ENCODE measurements at regions not wholly inside any gene's neighbourhood (a gene's known extent, or its start where the extent isn't known, plus 50 kb on each side); places are given as distances from the start of the nearest gene placed in this dataset.

DNA sequence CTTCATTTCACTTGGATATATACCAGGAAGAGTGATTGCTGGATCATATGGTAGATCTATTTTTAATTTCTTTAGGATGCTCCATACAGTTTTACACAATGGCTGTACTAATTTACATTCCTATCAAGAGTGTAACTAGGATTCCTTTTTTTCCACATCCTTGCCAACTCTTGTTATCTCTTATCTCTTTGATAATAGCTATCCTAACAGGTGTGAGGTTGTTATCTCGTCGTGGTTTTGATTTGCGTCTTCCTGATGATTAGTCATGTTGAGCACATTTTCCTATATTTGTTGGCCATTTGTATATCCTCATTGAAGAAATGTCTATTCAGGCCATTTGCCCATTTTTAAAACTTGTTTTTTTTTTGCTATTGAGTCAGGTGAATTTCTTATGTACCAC, 552.4 kb downstream of the RFPL4B start:
- Histone ChIP-seq H4K91ac (ENCODE audit: low read length) (no peak overlapping the region), H3K23ac (ENCODE audit: low read length in 2 of 2) (no peak overlapping the region), H4K8ac (ENCODE audit: low read length) (no peak overlapping the region), H3K4me1 (ENCODE audit: control insufficient read depth, insufficient read depth, low read depth, low read length) (no peaks in the 10 kb centered on the region), H3K27me3 (ENCODE audit: control insufficient read depth in 1 of 2, insufficient read depth in 1 of 2, low read length in 2 of 2) (no peaks in the 10 kb centered on the region), H2BK15ac (ENCODE audit: low read depth, poor library complexity, severe bottlenecking) (no peak overlapping the region), H3K4me2 (ENCODE audit: low read length, poor library complexity, severe bottlenecking) (no peak overlapping the region), H2BK120ac (ENCODE audit: low read depth, low read length) (no peak overlapping the region), H3K79me1 (replicated peaks; ENCODE audit: low read length, poor library complexity, severe bottlenecking) (no peaks in the 10 kb centered on the region), H3K4ac (ENCODE audit: low read depth in 1 of 2, low read length in 2 of 2) (no peak overlapping the region), H3K9ac (ENCODE audit: low read length) (no peak overlapping the region), H2BK12ac (ENCODE audit: low read length in 2 of 2) (no peak overlapping the region), H3K14ac (ENCODE audit: low read length in 2 of 2) (no peak overlapping the region), H3K36me3 (ENCODE audit: control insufficient read depth in 1 of 2, insufficient read depth in 2 of 2, low read depth in 1 of 2, low read length in 2 of 2) (no peaks in the 10 kb centered on the region), H2BK5ac (ENCODE audit: low read depth, low read length, poor library complexity, severe bottlenecking) (no peak overlapping the region), H3K9me3 (ENCODE audit: control insufficient read depth, low read length) (peaks cover 21% of the 10 kb centered on the region), H3K18ac (ENCODE audit: low read depth in 1 of 2, low read length in 2 of 2) (no peak overlapping the region), H3K27ac (ENCODE audit: low read length, poor library complexity, severe bottlenecking) (no peak overlapping the region), H2AFZ (ENCODE audit: low read depth, low read length) (no peak overlapping the region), H3K4me3 (ENCODE audit: insufficient read depth in 1 of 2, low read depth in 1 of 2, low read length in 2 of 2) (no peak overlapping the region), H2AK5ac (ENCODE audit: low read length, severe bottlenecking) (no peak overlapping the region)
- WGBS, result 67% methylated on average over 3 of the region's 3 CpGs
- DNase-seq, result no peak

GRCh38 chr6:112903361-112903760, 556.2 kb downstream of the RFPL4B start:
- Histone ChIP-seq H3K14ac (ENCODE audit: low read length in 2 of 2) (no peak overlapping the region), H3K4me2 (ENCODE audit: low read length, poor library complexity, severe bottlenecking) (no peak overlapping the region), H3K4ac (ENCODE audit: low read depth in 1 of 2, low read length in 2 of 2) (no peak overlapping the region), H3K23ac (ENCODE audit: low read length in 2 of 2) (no peak overlapping the region), H2BK15ac (ENCODE audit: low read depth, poor library complexity, severe bottlenecking) (no peak overlapping the region), H3K36me3 (ENCODE audit: control insufficient read depth in 1 of 2, insufficient read depth in 2 of 2, low read depth in 1 of 2, low read length in 2 of 2) (no peaks in the 10 kb centered on the region), H3K27me3 (ENCODE audit: control insufficient read depth in 1 of 2, insufficient read depth in 1 of 2, low read length in 2 of 2) (no peaks in the 10 kb centered on the region), H2AFZ (ENCODE audit: low read depth, low read length) (no peak overlapping the region), H2BK120ac (ENCODE audit: low read depth, low read length) (no peak overlapping the region), H2BK12ac (ENCODE audit: low read length in 2 of 2) (no peak overlapping the region), H2AK5ac (ENCODE audit: low read length, severe bottlenecking) (no peak overlapping the region), H2BK5ac (ENCODE audit: low read depth, low read length, poor library complexity, severe bottlenecking) (no peak overlapping the region), H3K27ac (ENCODE audit: low read length, poor library complexity, severe bottlenecking) (no peak overlapping the region), H3K18ac (ENCODE audit: low read depth in 1 of 2, low read length in 2 of 2) (no peak overlapping the region), H3K79me1 (replicated peaks; ENCODE audit: low read length, poor library complexity, severe bottlenecking) (no peaks in the 10 kb centered on the region), H4K8ac (ENCODE audit: low read length) (no peak overlapping the region), H3K9me3 (ENCODE audit: control insufficient read depth, low read length) (peaks cover 21% of the 10 kb centered on the region), H4K91ac (ENCODE audit: low read length) (no peak overlapping the region), H3K4me1 (ENCODE audit: control insufficient read depth, insufficient read depth, low read depth, low read length) (no peaks in the 10 kb centered on the region), H3K4me3 (ENCODE audit: insufficient read depth in 1 of 2, low read depth in 1 of 2, low read length in 2 of 2) (no peak overlapping the region), H3K9ac (ENCODE audit: low read length) (no peak overlapping the region)
- DNase-seq, result no peak
- WGBS, result no CpG with 5 or more reads among the region's 2 CpGs

GRCh38 chr6:112906726-112907125, 559.6 kb downstream of the RFPL4B start:
- peak overlapping the region; percentile 19 for H3K9ac ChIP-seq (ENCODE audit: low read length)

GRCh38 chr6:112909781-112910180, 562.7 kb downstream of the RFPL4B start:
- Histone ChIP-seq H2BK15ac (ENCODE audit: low read depth, poor library complexity, severe bottlenecking) (no peak overlapping the region), H2BK120ac (ENCODE audit: low read depth, low read length) (no peak overlapping the region), H3K14ac (ENCODE audit: low read length in 2 of 2) (no peak overlapping the region), H4K91ac (ENCODE audit: low read length) (no peak overlapping the region), H3K27me3 (ENCODE audit: control insufficient read depth in 1 of 2, insufficient read depth in 1 of 2, low read length in 2 of 2) (no peaks in the 10 kb centered on the region), H3K4ac (ENCODE audit: low read depth in 1 of 2, low read length in 2 of 2) (no peak overlapping the region), H3K18ac (ENCODE audit: low read depth in 1 of 2, low read length in 2 of 2) (no peak overlapping the region), H3K36me3 (ENCODE audit: control insufficient read depth in 1 of 2, insufficient read depth in 2 of 2, low read depth in 1 of 2, low read length in 2 of 2) (no peaks in the 10 kb centered on the region), H3K79me1 (replicated peaks; ENCODE audit: low read length, poor library complexity, severe bottlenecking) (no peaks in the 10 kb centered on the region), H2BK5ac (ENCODE audit: low read depth, low read length, poor library complexity, severe bottlenecking) (no peak overlapping the region), H3K4me2 (ENCODE audit: low read length, poor library complexity, severe bottlenecking) (no peak overlapping the region), H3K4me1 (ENCODE audit: control insufficient read depth, insufficient read depth, low read depth, low read length) (no peaks in the 10 kb centered on the region), H3K9ac (ENCODE audit: low read length) (no peak overlapping the region), H3K27ac (ENCODE audit: low read length, poor library complexity, severe bottlenecking) (no peak overlapping the region), H3K23ac (ENCODE audit: low read length in 2 of 2) (no peak overlapping the region), H2AFZ (ENCODE audit: low read depth, low read length) (no peak overlapping the region), H3K9me3 (ENCODE audit: control insufficient read depth, low read length) (no peaks in the 10 kb centered on the region), H2AK5ac (ENCODE audit: low read length, severe bottlenecking) (no peak overlapping the region), H3K4me3 (ENCODE audit: insufficient read depth in 1 of 2, low read depth in 1 of 2, low read length in 2 of 2) (no peak overlapping the region), H4K8ac (ENCODE audit: low read length) (no peak overlapping the region), H2BK12ac (ENCODE audit: low read length in 2 of 2) (peak overlapping the region in 1 of 2 experiments; percentile 77)
- no peak for DNase-seq

More at GRCh38 chr6:112906726-112907125, 559.6 kb downstream of the RFPL4B start:
- no peak overlapping the region for H2BK5ac ChIP-seq (ENCODE audit: low read depth, low read length, poor library complexity, severe bottlenecking)
- H2AFZ ChIP-seq (ENCODE audit: low read depth, low read length), result no peak overlapping the region
- no peak overlapping the region for H2BK15ac ChIP-seq (ENCODE audit: low read depth, poor library complexity, severe bottlenecking)
- H3K18ac ChIP-seq (ENCODE audit: low read depth in 1 of 2, low read length in 2 of 2), result no peak overlapping the region
- no peak overlapping the region for H3K23ac ChIP-seq (ENCODE audit: low read length in 2 of 2)
- H3K4me3 ChIP-seq (ENCODE audit: insufficient read depth in 1 of 2, low read depth in 1 of 2, low read length in 2 of 2), result no peak overlapping the region
- no peak overlapping the region for H3K14ac ChIP-seq (ENCODE audit: low read length in 2 of 2)
- no peak overlapping the region for H2BK120ac ChIP-seq (ENCODE audit: low read depth, low read length)
- WGBS, result no CpG with 5 or more reads among the region's 1 CpG
- H3K79me1 ChIP-seq (replicated peaks; ENCODE audit: low read length, poor library complexity, severe bottlenecking), result no peaks in the 10 kb centered on the region
- H4K91ac ChIP-seq (ENCODE audit: low read length), result no peak overlapping the region
- H2AK5ac ChIP-seq (ENCODE audit: low read length, severe bottlenecking), result no peak overlapping the region
- no peak overlapping the region for H3K4me2 ChIP-seq (ENCODE audit: low read length, poor library complexity, severe bottlenecking)
- H3K27me3 ChIP-seq (ENCODE audit: control insufficient read depth in 1 of 2, insufficient read depth in 1 of 2, low read length in 2 of 2), result no peaks in the 10 kb centered on the region
- no peak overlapping the region for H4K8ac ChIP-seq (ENCODE audit: low read length)
- no peaks in the 10 kb centered on the region for H3K36me3 ChIP-seq (ENCODE audit: control insufficient read depth in 1 of 2, insufficient read depth in 2 of 2, low read depth in 1 of 2, low read length in 2 of 2)
- H3K27ac ChIP-seq (ENCODE audit: low read length, poor library complexity, severe bottlenecking), result peak overlapping the region; percentile 35
- H3K9me3 ChIP-seq (ENCODE audit: control insufficient read depth, low read length), result peaks cover 21% of the 10 kb centered on the region
- H3K4me1 ChIP-seq (ENCODE audit: control insufficient read depth, insufficient read depth, low read depth, low read length), result no peaks in the 10 kb centered on the region
- H3K4ac ChIP-seq (ENCODE audit: low read depth in 1 of 2, low read length in 2 of 2), result no peak overlapping the region
- H2BK12ac ChIP-seq (ENCODE audit: low read length in 2 of 2), result no peak overlapping the region
- peak; percentile 16 for DNase-seq

All from mesenchymal stem cell (in vitro differentiated cells and primary cell).